GM18858 (cell line): ENCODE measurements at regions not wholly inside any gene's neighbourhood (a gene's known extent, or its start where the extent isn't known, plus 50 kb on each side); places are given as distances from the start of the nearest gene placed in this dataset.

Experiments
- ATAC-seq: cut with Tn5 transposase; IDR thresholded peaks from one replicate; pipeline ENCODE4 v1.9.1; 2021; ENCODE audit not compliant: unreplicated experiment

GRCh38 chr12:58453306-58453705, 467.0 kb downstream of the LRIG3 start:
- ATAC-seq: no peak

- ATAC-seq: no peak
Observed at GRCh38 chr12:58455136-58455535, 465.2 kb downstream of the LRIG3 start.

- no peak for ATAC-seq
Observed at GRCh38 chr12:58458102-58458501, 462.2 kb downstream of the LRIG3 start.

- no peak for ATAC-seq
Observed at GRCh38 chr12:58459191-58459590, 461.1 kb downstream of the LRIG3 start.

- ATAC-seq: no peak
Observed at GRCh38 chr12:58463051-58463450, 457.3 kb downstream of the LRIG3 start.

- ATAC-seq: no peak
Observed at GRCh38 chr12:58465418-58465817, 454.9 kb downstream of the LRIG3 start.

- ATAC-seq: no peak
Observed at GRCh38 chr12:58470266-58471010, 449.9 kb downstream of the LRIG3 start.

- ATAC-seq: no peak
Observed at GRCh38 chr12:58479401-58479800, 440.9 kb downstream of the LRIG3 start.

- no peak for ATAC-seq
Observed at GRCh38 chr12:58481811-58482210, 438.5 kb downstream of the LRIG3 start.

GRCh38 chr12:58487255-58487654, 433.0 kb downstream of the LRIG3 start:
- ATAC-seq: no peak

GRCh38 chr12:58487678-58488161, 432.6 kb downstream of the LRIG3 start:
- no peak for ATAC-seq

- ATAC-seq: no peak
Observed at GRCh38 chr12:58489394-58489793, 430.9 kb downstream of the LRIG3 start.

- ATAC-seq: no peak
Observed at GRCh38 chr12:58491306-58491705, 429.0 kb downstream of the LRIG3 start.

- no peak for ATAC-seq
Observed at GRCh38 chr12:58496411-58497190, 423.7 kb downstream of the LRIG3 start.

- ATAC-seq: no peak
Observed at GRCh38 chr12:58500399-58500798, 419.9 kb downstream of the LRIG3 start.

- no peak for ATAC-seq
Observed at GRCh38 chr12:58502226-58502625, 418.1 kb downstream of the LRIG3 start.

- ATAC-seq: no peak
Observed at GRCh38 chr12:58502841-58503240, 417.5 kb downstream of the LRIG3 start.

- no peak for ATAC-seq
Observed at GRCh38 chr12:58503731-58504130, 416.6 kb downstream of the LRIG3 start.

GRCh38 chr12:58504143-58504938, 416.0 kb downstream of the LRIG3 start:
- ATAC-seq: no peak

- ATAC-seq: no peak
Observed at GRCh38 chr12:58509116-58509885, 411.0 kb downstream of the LRIG3 start.
